ENCODE measurements at regions not wholly inside any gene's neighbourhood (a gene's known extent, or its start where the extent isn't known, plus 50 kb on each side); places are given as distances from the start of the nearest gene placed in this dataset.

DNA sequence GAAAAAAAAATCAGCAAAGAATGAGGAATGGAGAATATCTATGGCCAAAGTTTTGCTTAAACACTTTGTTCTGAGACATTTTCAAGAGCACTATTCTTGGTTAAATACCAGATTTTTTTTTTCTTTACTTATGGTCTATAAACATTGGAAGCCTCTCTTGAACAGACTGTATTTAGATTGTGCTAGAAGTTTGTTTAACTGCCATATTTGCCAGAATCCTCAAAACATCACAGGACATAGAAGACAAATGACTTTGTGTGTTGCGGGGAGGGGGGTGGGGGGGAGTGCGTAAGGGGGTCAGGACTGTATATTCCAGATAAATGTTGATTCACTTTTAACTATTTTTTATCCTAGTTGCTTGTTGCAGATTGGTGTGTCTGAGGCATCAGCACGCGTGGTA lies 262.0 kb downstream of the MEIS1 start:
- no peaks in the 10 kb centered on the region for H3K27me3 Mint-ChIP-seq (ENCODE audit: low read depth, poor library complexity)
- H3K36me3 Mint-ChIP-seq (ENCODE audit: low read depth) = no peaks in the 10 kb centered on the region
- H3K4me1 Mint-ChIP-seq = peaks cover 98% of the 10 kb centered on the region
- no peaks in the 10 kb centered on the region for H3K9me3 Mint-ChIP-seq
- H3K27ac Mint-ChIP-seq = peak overlapping the region; percentile 97
- no peak for DNase-seq
- peak overlapping the region; percentile 65 for H3K4me3 Mint-ChIP-seq
- TF ChIP-seq, protein P1, sequence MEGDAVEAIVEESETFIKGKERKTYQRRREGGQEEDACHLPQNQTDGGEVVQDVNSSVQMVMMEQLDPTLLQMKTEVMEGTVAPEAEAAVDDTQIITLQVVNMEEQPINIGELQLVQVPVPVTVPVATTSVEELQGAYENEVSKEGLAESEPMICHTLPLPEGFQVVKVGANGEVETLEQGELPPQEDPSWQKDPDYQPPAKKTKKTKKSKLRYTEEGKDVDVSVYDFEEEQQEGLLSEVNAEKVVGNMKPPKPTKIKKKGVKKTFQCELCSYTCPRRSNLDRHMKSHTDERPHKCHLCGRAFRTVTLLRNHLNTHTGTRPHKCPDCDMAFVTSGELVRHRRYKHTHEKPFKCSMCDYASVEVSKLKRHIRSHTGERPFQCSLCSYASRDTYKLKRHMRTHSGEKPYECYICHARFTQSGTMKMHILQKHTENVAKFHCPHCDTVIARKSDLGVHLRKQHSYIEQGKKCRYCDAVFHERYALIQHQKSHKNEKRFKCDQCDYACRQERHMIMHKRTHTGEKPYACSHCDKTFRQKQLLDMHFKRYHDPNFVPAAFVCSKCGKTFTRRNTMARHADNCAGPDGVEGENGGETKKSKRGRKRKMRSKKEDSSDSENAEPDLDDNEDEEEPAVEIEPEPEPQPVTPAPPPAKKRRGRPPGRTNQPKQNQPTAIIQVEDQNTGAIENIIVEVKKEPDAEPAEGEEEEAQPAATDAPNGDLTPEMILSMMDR (IDR thresholded peaks at IDR 0.05) = no peak

DNA sequence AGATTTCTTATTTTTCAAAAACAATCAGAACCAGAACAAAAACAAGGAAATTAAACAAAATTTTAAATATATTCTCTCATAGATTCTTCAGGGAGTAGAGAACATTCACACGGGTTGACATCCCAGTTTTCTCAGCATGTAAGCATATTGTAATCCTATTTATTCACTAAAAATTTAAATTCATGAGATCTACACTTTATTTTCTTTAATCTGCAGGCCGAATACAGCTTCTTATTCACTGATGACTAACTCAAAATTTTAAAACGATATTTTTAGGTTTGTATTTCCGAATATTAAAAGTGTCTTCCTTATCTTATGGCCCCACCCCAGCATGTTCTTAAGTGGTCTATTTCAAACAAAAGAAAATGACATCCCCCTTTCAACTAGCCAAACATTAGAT lies 262.4 kb downstream of the MEIS1 start:
- peak overlapping the region; percentile 65 for H3K4me3 Mint-ChIP-seq
- H3K9me3 Mint-ChIP-seq = no peaks in the 10 kb centered on the region
- TF ChIP-seq, protein P1 (IDR thresholded peaks at IDR 0.05) = no peak
- H3K27me3 Mint-ChIP-seq (ENCODE audit: low read depth, poor library complexity) = no peaks in the 10 kb centered on the region
- H3K27ac Mint-ChIP-seq = peak overlapping the region; percentile 96
- H3K36me3 Mint-ChIP-seq (ENCODE audit: low read depth) = no peaks in the 10 kb centered on the region
- no peak for DNase-seq
- peaks cover 100% of the 10 kb centered on the region for H3K4me1 Mint-ChIP-seq

DNA sequence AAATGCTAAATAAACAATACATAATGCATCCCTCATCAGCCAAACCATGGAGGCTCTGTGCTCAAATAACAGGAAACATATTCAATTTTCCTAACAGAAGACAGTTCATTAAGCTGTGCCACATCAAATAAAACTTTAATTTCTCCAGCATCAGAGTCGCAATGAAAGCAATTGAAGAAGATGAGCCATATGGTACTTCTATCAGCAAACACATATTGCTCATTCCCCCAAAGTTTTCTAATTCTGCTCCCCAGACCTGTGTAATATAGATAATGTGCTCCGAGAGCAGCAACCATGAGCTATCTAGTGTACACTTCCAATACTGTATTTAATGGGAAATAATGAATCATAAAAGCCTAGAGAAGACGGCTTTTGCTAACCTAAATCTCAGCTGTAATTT lies 263.2 kb downstream of the MEIS1 start:
- H3K27ac Mint-ChIP-seq = peak overlapping the region; percentile 76
- H3K36me3 Mint-ChIP-seq (ENCODE audit: low read depth) = no peaks in the 10 kb centered on the region
- no peaks in the 10 kb centered on the region for H3K27me3 Mint-ChIP-seq (ENCODE audit: low read depth, poor library complexity)
- no peak for DNase-seq
- H3K9me3 Mint-ChIP-seq = no peaks in the 10 kb centered on the region
- H3K4me1 Mint-ChIP-seq = peaks cover 100% of the 10 kb centered on the region
- peak overlapping the region; percentile 65 for H3K4me3 Mint-ChIP-seq
- TF ChIP-seq, protein P1 (IDR thresholded peaks at IDR 0.05) = no peak

DNA sequence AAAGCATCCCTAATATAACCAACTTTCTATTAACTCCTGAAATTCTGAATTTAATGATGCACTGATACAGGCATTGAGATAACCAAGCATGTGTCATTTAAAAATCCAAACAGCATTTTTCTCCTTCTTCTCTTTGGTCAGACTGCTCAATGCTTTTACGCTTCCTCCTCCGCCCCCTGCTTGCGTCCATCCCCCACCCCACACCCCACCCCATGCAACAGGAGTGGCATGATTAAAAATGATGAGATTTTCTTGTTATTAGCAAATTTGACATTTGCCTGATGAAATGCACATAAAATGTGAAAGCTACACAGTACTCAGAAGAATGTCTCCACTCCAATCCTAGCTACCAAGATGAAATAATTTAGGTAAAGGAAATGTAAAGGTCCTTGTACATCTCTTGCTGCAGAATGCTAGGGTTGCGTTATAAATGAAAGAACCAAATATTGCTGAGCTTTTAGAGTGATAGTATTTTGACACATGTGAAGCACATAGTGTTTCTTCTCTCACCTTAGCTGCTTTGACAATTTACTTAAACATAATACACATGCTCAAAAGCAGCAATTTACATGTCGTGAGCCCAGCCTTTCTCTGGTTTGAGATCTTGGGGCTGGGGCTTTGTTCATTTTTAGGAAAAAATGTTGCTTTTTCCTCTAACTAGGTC lies 263.8 kb downstream of the MEIS1 start:
- H3K27ac Mint-ChIP-seq = peak overlapping the region; percentile 76
- no peak for DNase-seq
- no peaks in the 10 kb centered on the region for H3K36me3 Mint-ChIP-seq (ENCODE audit: low read depth)
- H3K4me1 Mint-ChIP-seq = peaks cover 96% of the 10 kb centered on the region
- peak overlapping the region; percentile 65 for H3K4me3 Mint-ChIP-seq
- H3K27me3 Mint-ChIP-seq (ENCODE audit: low read depth, poor library complexity) = no peaks in the 10 kb centered on the region
- no peaks in the 10 kb centered on the region for H3K9me3 Mint-ChIP-seq
- TF ChIP-seq, protein P1 (IDR thresholded peaks at IDR 0.05) = no peak

DNA sequence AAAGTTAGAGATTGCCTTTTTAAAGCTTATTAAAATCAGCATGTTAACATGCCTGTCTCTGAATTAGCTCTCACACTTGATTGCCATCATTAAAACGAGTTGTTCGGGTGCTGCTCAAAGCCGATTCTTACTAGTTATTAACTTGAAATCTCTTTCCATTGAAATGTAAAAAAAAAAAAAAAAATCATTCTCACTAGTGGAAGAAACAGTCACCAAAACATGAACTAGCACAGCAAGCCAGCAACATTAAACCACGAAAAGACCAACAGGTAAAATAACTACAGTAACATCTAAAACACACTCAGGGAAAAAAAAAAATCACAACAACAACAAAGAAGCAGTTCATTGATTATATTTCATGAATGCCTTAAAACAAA lies 264.5 kb downstream of the MEIS1 start:
- peak overlapping the region; percentile 79 for H3K4me3 Mint-ChIP-seq
- TF ChIP-seq, protein P1 (IDR thresholded peaks at IDR 0.05) = no peak
- H3K9me3 Mint-ChIP-seq = no peaks in the 10 kb centered on the region
- peak overlapping the region; percentile 87 for H3K27ac Mint-ChIP-seq
- H3K27me3 Mint-ChIP-seq (ENCODE audit: low read depth, poor library complexity) = no peaks in the 10 kb centered on the region
- DNase-seq = no peak
- H3K4me1 Mint-ChIP-seq = peaks cover 96% of the 10 kb centered on the region
- H3K36me3 Mint-ChIP-seq (ENCODE audit: low read depth) = no peaks in the 10 kb centered on the region

All from nephron progenitor cell (in vitro differentiated cells).